Neural cell (in vitro differentiated cells): ENCODE measurements at regions not wholly inside any gene's neighbourhood (a gene's known extent, or its start where the extent isn't known, plus 50 kb on each side); places are given as distances from the start of the nearest gene placed in this dataset.
"Not testable (repeated sequence)": the region's sequence is repeated elsewhere in the genome, so short reads cannot be mapped to it uniquely, and the experiment has no call there.

Experiments used
- H2AFZ ChIP-seq: fragments of 200-600, 300-800 bp; sonication (generic), shearing (Covaris generic); 2 replicates; pipeline ENCODE4 v1.6.0; 2014; ENCODE audit warnings: low read depth, mild to moderate bottlenecking, antibody characterized with exemption, low read length, moderate library complexity
- H3F3A ChIP-seq: fragments of 200-600 bp; shearing (Covaris generic); 2 replicates; pipeline ENCODE4 v1.6.1; 2016; ENCODE audit warnings: mild to moderate bottlenecking, moderate library complexity, mixed read lengths, antibody characterized with exemption, low read length; ENCODE audit not compliant: insufficient read depth, poor library complexity, severe bottlenecking
- H3K27ac ChIP-seq: fragments of 200-600, 300-800 bp; sonication (generic), shearing (Covaris generic); 2 replicates; pipeline ENCODE4 v1.5.1; 2014; ENCODE audit warnings: mild to moderate bottlenecking, low read length, moderate library complexity
- H3K27me3 ChIP-seq: fragments of 300-800, 200-600 bp; sonication (generic), shearing (Covaris generic); 2 replicates; pipeline ENCODE4 v1.6.0; 2014; ENCODE audit warnings: mild to moderate bottlenecking, low read depth, low read length, moderate library complexity; ENCODE audit not compliant: insufficient read depth
- H3K36me3 ChIP-seq: fragments of 300-800, 200-600 bp; sonication (generic), shearing (Covaris generic); 2 replicates; pipeline ENCODE4 v1.5.1; 2014; ENCODE audit warnings: mild to moderate bottlenecking, antibody characterized with exemption, low read length, moderate library complexity; ENCODE audit not compliant: insufficient read depth
- H3K4me2 ChIP-seq: fragments of 300-800, 200-600 bp; sonication (generic), shearing (Covaris generic); 2 replicates; pipeline ENCODE4 v1.6.0; 2014; ENCODE audit warnings: mild to moderate bottlenecking, low read length
- H3K4me3 ChIP-seq: fragments of 300-800, 200-600 bp; sonication (generic), shearing (Covaris generic); 2 replicates; pipeline ENCODE4 v1.5.1; 2014; ENCODE audit warnings: mild to moderate bottlenecking, low read length, moderate library complexity
- H3K79me2 ChIP-seq: fragments of 200-600 bp; shearing (Covaris generic); replicated peaks from 2 replicates; pipeline ENCODE4 v1.6.0; 2014; ENCODE audit warnings: mild to moderate bottlenecking, low read length, moderate library complexity; ENCODE audit not compliant: insufficient read depth
- H3K9ac ChIP-seq: fragments of 300-800, 200-600 bp; sonication (generic), shearing (Covaris generic); 2 replicates; pipeline ENCODE4 v1.6.1; 2016; ENCODE audit warnings: mild to moderate bottlenecking, low read length, mixed read lengths
- H3K9me2 ChIP-seq: fragments of 200-600 bp; shearing (Covaris generic); 2 replicates; pipeline ENCODE4 v1.6.1; 2016; ENCODE audit warnings: mild to moderate bottlenecking, low read length, mixed read lengths; ENCODE audit not compliant: insufficient read depth
- H3K9me3 ChIP-seq: fragments of 200-600, 300-800 bp; sonication (generic), shearing (Covaris generic); 2 replicates; pipeline ENCODE4 v1.6.1; 2016; ENCODE audit warnings: mild to moderate bottlenecking, mixed run types, low read length, moderate library complexity, mixed read lengths
- H4K20me1 ChIP-seq: fragments of 200-600 bp; shearing (Covaris generic); 2 replicates; pipeline ENCODE4 v1.6.1; 2016; ENCODE audit warnings: mild to moderate bottlenecking, mixed run types; ENCODE audit not compliant: insufficient read depth
- EP300 ChIP-seq: fragments of 450-650 bp; conservative IDR thresholded peaks from 2 replicates; pipeline ENCODE4 v1.6.1; 2014; ENCODE audit warnings: antibody characterized with exemption, mild to moderate bottlenecking, moderate library complexity; ENCODE audit not compliant: poor library complexity, severe bottlenecking
- EZH2 ChIP-seq: fragments of 200-600, 300-800 bp; shearing (Covaris generic), sonication (generic); IDR thresholded peaks from 2 replicates; pipeline ENCODE4 v1.6.1; 2014; ENCODE audit warnings: antibody characterized with exemption, low read length, borderline replicate concordance, mild to moderate bottlenecking; ENCODE audit not compliant: insufficient read depth, poor library complexity, severe bottlenecking
- MXI1 ChIP-seq: fragments of 450-650 bp; conservative IDR thresholded peaks from 2 replicates; pipeline ENCODE4 v1.6.1; 2014; ENCODE audit warnings: antibody characterized with exemption, mild to moderate bottlenecking; ENCODE audit not compliant: poor library complexity, severe bottlenecking
- POLR2AphosphoS5 ChIP-seq: IDR thresholded peaks from 2 replicates; pipeline ENCODE4 v1.6.1; 2012
- RAD21 ChIP-seq: fragments of 450-650 bp; conservative IDR thresholded peaks from 2 replicates; pipeline ENCODE4 v1.6.1; 2014; ENCODE audit warnings: antibody characterized with exemption, mild to moderate bottlenecking, moderate library complexity
- REST ChIP-seq: IDR thresholded peaks from 2 replicates; pipeline ENCODE4 v1.6.1; 2012; ENCODE audit warnings: borderline replicate concordance
- SMC3 ChIP-seq: fragments of 450-650 bp; conservative IDR thresholded peaks from 2 replicates; pipeline ENCODE4 v1.6.1; 2014; ENCODE audit warnings: antibody characterized with exemption, mild to moderate bottlenecking, moderate library complexity; ENCODE audit not compliant: poor library complexity
- TAF1 ChIP-seq: IDR thresholded peaks from 2 replicates; pipeline ENCODE4 v1.6.1; 2012; ENCODE audit warnings: low read depth
- TF ChIP-seq, protein P1 (sequence below): fragments of 450-650 bp; IDR thresholded peaks from 2 replicates; pipeline ENCODE4 v1.5.1; 2014; ENCODE audit warnings: antibody characterized with exemption, mild to moderate bottlenecking, moderate library complexity; ENCODE audit not compliant: poor library complexity, severe bottlenecking

DNA sequence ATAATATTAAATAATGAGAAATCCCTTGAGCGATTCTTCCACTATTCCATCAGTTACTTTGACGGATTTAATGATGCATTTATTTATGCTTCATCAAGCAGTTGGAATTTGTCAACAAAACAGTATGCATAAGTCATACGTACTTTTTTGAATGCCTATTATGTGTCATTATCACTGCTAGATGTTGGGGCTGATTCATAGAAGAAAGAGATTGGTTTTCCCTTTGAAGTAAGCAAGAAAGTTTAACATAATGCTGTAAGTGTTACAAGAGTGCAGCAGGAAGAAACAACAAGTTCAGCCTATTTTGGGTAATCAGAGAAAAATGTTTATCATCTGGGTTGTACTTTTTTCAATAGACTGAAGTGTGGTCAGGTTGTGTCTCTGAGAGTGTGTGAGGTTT lies 121.2 kb upstream of the RANBP3L start:
- Histone ChIP-seq H3K36me3 (no peaks in the 10 kb centered on the region), H3K4me3 (no peak overlapping the region), H3K9ac (no peak overlapping the region), H2AFZ (no peak overlapping the region), H4K20me1 (no peaks in the 10 kb centered on the region), H3F3A (no peaks in the 10 kb centered on the region), H3K9me2 (no peaks in the 10 kb centered on the region), H3K27me3 (no peaks in the 10 kb centered on the region), H3K4me2 (no peak overlapping the region), H3K79me2 (no peaks in the 10 kb centered on the region), H3K27ac (no peak overlapping the region), H3K9me3 (no peaks in the 10 kb centered on the region)
- TF ChIP-seq, protein P1, sequence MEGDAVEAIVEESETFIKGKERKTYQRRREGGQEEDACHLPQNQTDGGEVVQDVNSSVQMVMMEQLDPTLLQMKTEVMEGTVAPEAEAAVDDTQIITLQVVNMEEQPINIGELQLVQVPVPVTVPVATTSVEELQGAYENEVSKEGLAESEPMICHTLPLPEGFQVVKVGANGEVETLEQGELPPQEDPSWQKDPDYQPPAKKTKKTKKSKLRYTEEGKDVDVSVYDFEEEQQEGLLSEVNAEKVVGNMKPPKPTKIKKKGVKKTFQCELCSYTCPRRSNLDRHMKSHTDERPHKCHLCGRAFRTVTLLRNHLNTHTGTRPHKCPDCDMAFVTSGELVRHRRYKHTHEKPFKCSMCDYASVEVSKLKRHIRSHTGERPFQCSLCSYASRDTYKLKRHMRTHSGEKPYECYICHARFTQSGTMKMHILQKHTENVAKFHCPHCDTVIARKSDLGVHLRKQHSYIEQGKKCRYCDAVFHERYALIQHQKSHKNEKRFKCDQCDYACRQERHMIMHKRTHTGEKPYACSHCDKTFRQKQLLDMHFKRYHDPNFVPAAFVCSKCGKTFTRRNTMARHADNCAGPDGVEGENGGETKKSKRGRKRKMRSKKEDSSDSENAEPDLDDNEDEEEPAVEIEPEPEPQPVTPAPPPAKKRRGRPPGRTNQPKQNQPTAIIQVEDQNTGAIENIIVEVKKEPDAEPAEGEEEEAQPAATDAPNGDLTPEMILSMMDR = no peak
- no peak for TF ChIP-seq POLR2AphosphoS5
- TF ChIP-seq EZH2 = no peak
- TF ChIP-seq SMC3 = no peak
- TF ChIP-seq RAD21 = no peak
- no peak for TF ChIP-seq TAF1
- TF ChIP-seq REST = no peak
- no peak for TF ChIP-seq MXI1
- TF ChIP-seq EP300 = no peak

DNA sequence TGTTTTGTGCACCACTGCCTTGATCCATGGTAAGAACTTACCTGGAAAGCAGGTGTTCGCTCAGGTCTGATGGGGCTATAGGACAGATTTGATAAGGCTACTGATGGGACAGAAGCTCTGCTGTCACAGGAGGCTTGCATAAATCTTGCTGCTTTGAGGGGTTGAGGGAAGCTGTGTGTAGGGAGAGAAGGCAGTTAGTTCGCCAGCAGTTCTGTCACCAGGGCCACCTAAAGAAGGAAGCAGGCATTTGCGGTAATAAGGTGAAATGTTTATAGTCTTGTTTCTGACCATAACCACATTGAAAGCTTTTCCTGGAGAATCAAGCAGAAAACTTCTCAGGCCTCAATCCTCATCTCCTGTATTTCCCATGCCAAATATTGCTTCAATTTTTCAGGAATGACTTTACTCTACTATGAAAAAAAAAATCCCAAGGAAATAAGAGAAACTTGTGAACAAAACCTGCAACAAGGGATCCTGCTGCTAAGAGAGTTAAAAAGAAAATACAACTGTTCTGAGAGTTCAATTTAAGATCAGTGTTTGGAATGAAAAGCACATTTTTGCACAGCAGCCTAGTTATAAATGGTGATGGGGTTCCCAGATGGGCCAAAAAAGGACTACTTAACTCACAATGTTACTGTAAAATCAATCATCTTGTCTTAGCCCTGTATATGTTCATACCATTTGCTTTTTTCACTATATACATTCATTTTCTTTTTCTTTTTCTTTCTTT lies 122.0 kb upstream of the RANBP3L start:
- Histone ChIP-seq H3K27me3 (no peaks in the 10 kb centered on the region), H3F3A (no peaks in the 10 kb centered on the region), H3K4me2 (no peak overlapping the region), H3K27ac (no peak overlapping the region), H3K36me3 (no peaks in the 10 kb centered on the region), H2AFZ (no peak overlapping the region), H3K9me2 (no peaks in the 10 kb centered on the region), H3K9ac (no peak overlapping the region), H3K9me3 (no peaks in the 10 kb centered on the region), H4K20me1 (no peaks in the 10 kb centered on the region), H3K79me2 (no peaks in the 10 kb centered on the region), H3K4me3 (no peak overlapping the region)
- TF ChIP-seq EZH2 (no peak), MXI1 (no peak), SMC3 (no peak), RAD21 (no peak), TAF1 (no peak), EP300 (no peak), POLR2AphosphoS5 (no peak), REST (no peak)
- TF ChIP-seq, protein P1 = no peak

GRCh38 chr5:36426070-36426469 lies 124.4 kb upstream of the RANBP3L start:
- not testable (repeated sequence) for H3K4me3 ChIP-seq, H3K9me2 ChIP-seq, H3K4me2 ChIP-seq, H3K36me3 ChIP-seq, H3K27ac ChIP-seq, H3K9me3 ChIP-seq, H3K27me3 ChIP-seq, H3K79me2 ChIP-seq, H3K9ac ChIP-seq, H4K20me1 ChIP-seq, H3F3A ChIP-seq, H2AFZ ChIP-seq
